ENCODE measurements at regions not wholly inside any gene's neighbourhood (a gene's known extent, or its start where the extent isn't known, plus 50 kb on each side); places are given as distances from the start of the nearest gene placed in this dataset.

DNA sequence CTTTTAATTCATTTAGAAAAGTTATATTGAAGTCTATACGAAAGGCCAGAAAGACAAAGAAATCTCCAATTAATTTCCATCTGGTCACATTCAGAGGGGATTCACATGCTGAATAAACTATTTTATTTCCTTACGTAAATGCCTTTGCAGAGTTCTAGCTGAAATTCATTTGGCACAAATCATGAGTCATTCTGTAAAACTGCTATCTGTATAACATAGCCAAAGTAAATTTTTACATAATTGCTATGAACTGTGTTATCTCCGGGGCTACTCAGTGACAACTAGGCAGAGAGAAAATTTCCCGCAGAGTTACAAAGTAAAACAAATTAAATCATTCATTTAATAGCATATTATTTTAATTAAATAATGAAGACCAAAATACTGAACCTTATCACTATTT lies 463.2 kb upstream of the ADAMTS16 start:
- Histone ChIP-seq H3K27me3 (ENCODE audit: control insufficient read depth, insufficient read depth, low read length, poor library complexity, severe bottlenecking) (no peaks in the 10 kb centered on the region), H3K36me3 (ENCODE audit: control insufficient read depth, insufficient read depth, low read length) (no peaks in the 10 kb centered on the region), H3K4me1 (ENCODE audit: control insufficient read depth, insufficient read depth, low read length) (no peaks in the 10 kb centered on the region), H3K27ac (ENCODE audit: low read depth, low read length) (no peak overlapping the region), H3K9me3 (ENCODE audit: control insufficient read depth, low read length) (no peaks in the 10 kb centered on the region), H3K4me3 (ENCODE audit: low read length) (no peak overlapping the region), H3K9ac (ENCODE audit: extremely low read depth, low read length, poor library complexity, severe bottlenecking) (no peak overlapping the region)
- no peaks in the 10 kb centered on the region for H3K4me1 Mint-ChIP-seq
- no peak for TF ChIP-seq CTCF (conservative IDR thresholded peaks at IDR 0.05)
- H3K27me3 Mint-ChIP-seq (ENCODE audit: insufficient read depth), result no peaks in the 10 kb centered on the region
- H3K36me3 Mint-ChIP-seq (ENCODE audit: low read depth), result no peaks in the 10 kb centered on the region
- no peak for DNase-seq
- H3K9me3 Mint-ChIP-seq, result no peaks in the 10 kb centered on the region
- no peak overlapping the region for H3K27ac Mint-ChIP-seq
- no peak overlapping the region for H3K4me3 Mint-ChIP-seq
- WGBS, 2 experiments (ENCODE audit: insufficient coverage in 1 of 2, insufficient read length in 1 of 2), result 90 to 94% methylated on average over 2 to 4 of the region's 4 CpGs

DNA sequence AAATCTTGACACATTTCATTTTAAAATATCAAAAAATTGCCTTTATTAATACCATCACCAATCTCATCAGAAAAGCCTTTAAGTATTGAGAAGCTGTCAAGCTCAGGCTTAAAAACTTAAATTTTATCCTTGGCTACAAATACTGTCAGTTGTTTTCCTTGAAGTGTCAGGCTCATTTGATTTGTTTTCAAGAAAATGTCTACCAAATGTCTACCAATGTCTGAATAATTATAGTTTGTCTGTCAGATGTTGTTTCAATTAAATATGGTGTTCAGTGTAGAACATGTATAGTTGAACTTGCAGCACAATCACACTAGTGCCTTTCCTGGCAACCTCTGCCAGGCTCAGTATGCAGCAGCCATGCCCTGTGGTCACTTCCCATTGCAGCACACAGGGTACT lies 455.2 kb upstream of the ADAMTS16 start:
- no peak overlapping the region for H3K9ac ChIP-seq (ENCODE audit: extremely low read depth, low read length, poor library complexity, severe bottlenecking)
- no peak for DNase-seq
- no peak overlapping the region for H3K27ac ChIP-seq (ENCODE audit: low read depth, low read length)
- Mint-ChIP-seq H3K4me1 (no peaks in the 10 kb centered on the region), H3K4me3 (no peak overlapping the region), H3K9me3 (peaks cover 6% of the 10 kb centered on the region), H3K36me3 (ENCODE audit: low read depth) (no peaks in the 10 kb centered on the region), H3K27ac (no peak overlapping the region), H3K27me3 (ENCODE audit: insufficient read depth) (no peaks in the 10 kb centered on the region)
- no peaks in the 10 kb centered on the region for H3K27me3 ChIP-seq (ENCODE audit: control insufficient read depth, insufficient read depth, low read length, poor library complexity, severe bottlenecking)
- H3K36me3 ChIP-seq (ENCODE audit: control insufficient read depth, insufficient read depth, low read length), result no peaks in the 10 kb centered on the region
- no peaks in the 10 kb centered on the region for H3K4me1 ChIP-seq (ENCODE audit: control insufficient read depth, insufficient read depth, low read length)
- H3K4me3 ChIP-seq (ENCODE audit: low read length), result no peak overlapping the region
- H3K9me3 ChIP-seq (ENCODE audit: control insufficient read depth, low read length), result no peaks in the 10 kb centered on the region
- TF ChIP-seq CTCF (conservative IDR thresholded peaks at IDR 0.05), result no peak

GRCh38 chr5:4698596-4698995 lies 441.5 kb upstream of the ADAMTS16 start:
- H3K4me1 Mint-ChIP-seq, result no peaks in the 10 kb centered on the region
- no peaks in the 10 kb centered on the region for H3K9me3 Mint-ChIP-seq
- H3K36me3 Mint-ChIP-seq (ENCODE audit: low read depth), result no peaks in the 10 kb centered on the region
- no peaks in the 10 kb centered on the region for H3K36me3 ChIP-seq (ENCODE audit: control insufficient read depth, insufficient read depth, low read length)
- no peak for TF ChIP-seq CTCF (conservative IDR thresholded peaks at IDR 0.05)
- no peak overlapping the region for H3K9ac ChIP-seq (ENCODE audit: extremely low read depth, low read length, poor library complexity, severe bottlenecking)
- no peaks in the 10 kb centered on the region for H3K9me3 ChIP-seq (ENCODE audit: control insufficient read depth, low read length)
- no peak overlapping the region for H3K27ac Mint-ChIP-seq
- peaks cover 1% of the 10 kb centered on the region for H3K27me3 Mint-ChIP-seq (ENCODE audit: insufficient read depth)
- no peak overlapping the region for H3K27ac ChIP-seq (ENCODE audit: low read depth, low read length)
- no peak overlapping the region for H3K4me3 Mint-ChIP-seq
- WGBS, 2 experiments (ENCODE audit: insufficient coverage in 1 of 2, insufficient read length in 1 of 2), result 89 to 90% methylated on average over 2 to 6 of the region's 6 CpGs
- H3K27me3 ChIP-seq (ENCODE audit: control insufficient read depth, insufficient read depth, low read length, poor library complexity, severe bottlenecking), result peaks cover 13% of the 10 kb centered on the region
- H3K4me3 ChIP-seq (ENCODE audit: low read length), result no peak overlapping the region
- no peak for DNase-seq
- no peaks in the 10 kb centered on the region for H3K4me1 ChIP-seq (ENCODE audit: control insufficient read depth, insufficient read depth, low read length)

Measured in endodermal cell (in vitro differentiated cells).